ENCODE measurements at regions not wholly inside any gene's neighbourhood (a gene's known extent, or its start where the extent isn't known, plus 50 kb on each side); places are given as distances from the start of the nearest gene placed in this dataset.

DNA sequence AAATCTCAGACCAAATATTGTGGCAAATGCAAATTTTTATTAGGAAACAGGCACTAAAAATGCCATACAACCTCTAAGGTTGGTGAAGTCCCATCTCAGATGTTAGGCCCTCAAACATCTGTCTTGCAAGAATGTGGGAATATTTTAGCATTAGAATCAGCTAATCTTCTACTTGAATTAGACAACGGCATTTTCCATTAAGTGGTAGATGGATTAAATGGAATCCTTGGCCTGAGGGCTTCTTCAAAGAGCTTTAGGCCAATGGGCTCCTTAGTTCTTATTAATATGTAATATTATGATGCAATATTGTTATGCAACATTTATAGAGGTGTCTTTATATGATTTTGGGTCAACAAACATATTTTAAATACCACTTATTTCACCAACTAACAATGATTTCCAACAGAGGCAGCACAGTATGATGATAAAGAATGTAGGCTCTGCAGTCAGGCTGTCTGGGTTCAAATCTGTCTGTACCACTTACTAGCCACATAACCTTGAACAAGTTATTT, 122.9 kb upstream of the PLEKHA5 start:
- TF ChIP-seq POLR2A (IDR thresholded peaks at IDR 0.05; ENCODE audit: control extremely low read depth in 1 of 2, low read depth in 2 of 2, low read length in 2 of 2), result no peak
- TF ChIP-seq EZH2 (IDR thresholded peaks at IDR 0.05; ENCODE audit: low read depth, low read length, severe bottlenecking), result no peak
- no peak for TF ChIP-seq POU5F1 (IDR thresholded peaks at IDR 0.05; ENCODE audit: low read depth, low read length)
- TF ChIP-seq, protein P1, sequence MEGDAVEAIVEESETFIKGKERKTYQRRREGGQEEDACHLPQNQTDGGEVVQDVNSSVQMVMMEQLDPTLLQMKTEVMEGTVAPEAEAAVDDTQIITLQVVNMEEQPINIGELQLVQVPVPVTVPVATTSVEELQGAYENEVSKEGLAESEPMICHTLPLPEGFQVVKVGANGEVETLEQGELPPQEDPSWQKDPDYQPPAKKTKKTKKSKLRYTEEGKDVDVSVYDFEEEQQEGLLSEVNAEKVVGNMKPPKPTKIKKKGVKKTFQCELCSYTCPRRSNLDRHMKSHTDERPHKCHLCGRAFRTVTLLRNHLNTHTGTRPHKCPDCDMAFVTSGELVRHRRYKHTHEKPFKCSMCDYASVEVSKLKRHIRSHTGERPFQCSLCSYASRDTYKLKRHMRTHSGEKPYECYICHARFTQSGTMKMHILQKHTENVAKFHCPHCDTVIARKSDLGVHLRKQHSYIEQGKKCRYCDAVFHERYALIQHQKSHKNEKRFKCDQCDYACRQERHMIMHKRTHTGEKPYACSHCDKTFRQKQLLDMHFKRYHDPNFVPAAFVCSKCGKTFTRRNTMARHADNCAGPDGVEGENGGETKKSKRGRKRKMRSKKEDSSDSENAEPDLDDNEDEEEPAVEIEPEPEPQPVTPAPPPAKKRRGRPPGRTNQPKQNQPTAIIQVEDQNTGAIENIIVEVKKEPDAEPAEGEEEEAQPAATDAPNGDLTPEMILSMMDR (IDR thresholded peaks at IDR 0.05; ENCODE audit: control extremely low read depth in 1 of 3, insufficient read depth in 1 of 3, low read depth in 1 of 3, low read length in 3 of 3), result no peak
- TF ChIP-seq GABPA (IDR thresholded peaks at IDR 0.05; ENCODE audit: borderline replicate concordance, insufficient read depth, low read length), result no peak
- no peak for TF ChIP-seq CEBPB (IDR thresholded peaks at IDR 0.05; ENCODE audit: low read depth, low read length)
- no peak for TF ChIP-seq YY1 (IDR thresholded peaks at IDR 0.05; ENCODE audit: low read depth, low read length)

Data from H1 (cell line).